ENCODE measurements at regions not wholly inside any gene's neighbourhood (a gene's known extent, or its start where the extent isn't known, plus 50 kb on each side); places are given as distances from the start of the nearest gene placed in this dataset.

GRCh38 chr5:38634568-38635369 lies 78.3 kb upstream of the LIFR start:
- ChIA-PET POLR2A (no interaction called here), CTCF (no interaction called here)
- H3K27ac ChIP-seq (ENCODE audit: insufficient read depth in 1 of 2, low read depth in 1 of 2, low read length in 2 of 2, poor library complexity in 1 of 2, severe bottlenecking in 2 of 2) = no peak overlapping the region
- H3K27me3 ChIP-seq (replicated peaks in 2 of 5; ENCODE audit: control insufficient read depth in 4 of 5, insufficient read depth in 5 of 5, low read length in 4 of 5) = peaks cover 0 to 5% (median 0%) of the 10 kb centered on the region in 5 experiments
- H3K4me1 ChIP-seq (ENCODE audit: control extremely low read depth in 1 of 4, control insufficient read depth in 4 of 4, insufficient read depth in 4 of 4, low read length in 3 of 4) = no peaks in the 10 kb centered on the region
- 30% methylated on average over 4 of the region's 4 CpGs for WGBS (ENCODE audit: insufficient coverage)
- H3K36me3 ChIP-seq (ENCODE audit: control insufficient read depth in 4 of 4, insufficient read depth in 4 of 4, low read length in 3 of 4) = no peaks in the 10 kb centered on the region
- no peak overlapping the region for H3K4me3 ChIP-seq (ENCODE audit: control insufficient read depth in 1 of 7, extremely low read depth in 1 of 7, insufficient read depth in 4 of 7, low read depth in 2 of 7, low read length in 6 of 7)
- peaks cover 0 to 12% (median 7%) of the 10 kb centered on the region in 5 experiments for H3K9me3 ChIP-seq (ENCODE audit: control extremely low read depth in 1 of 5, control insufficient read depth in 4 of 5, insufficient read depth in 2 of 5, low read depth in 1 of 5, low read length in 4 of 5)
- DNase-seq = no peak

- H3K36me3 ChIP-seq (ENCODE audit: control insufficient read depth in 4 of 4, insufficient read depth in 4 of 4, low read length in 3 of 4) = no peaks in the 10 kb centered on the region
- H3K4me3 ChIP-seq (ENCODE audit: control insufficient read depth in 1 of 7, extremely low read depth in 1 of 7, insufficient read depth in 4 of 7, low read depth in 2 of 7, low read length in 6 of 7) = no peak overlapping the region
- no peak overlapping the region for H3K27ac ChIP-seq (ENCODE audit: insufficient read depth in 1 of 2, low read depth in 1 of 2, low read length in 2 of 2, poor library complexity in 1 of 2, severe bottlenecking in 2 of 2)
- peaks cover 0 to 12% (median 7%) of the 10 kb centered on the region in 5 experiments for H3K9me3 ChIP-seq (ENCODE audit: control extremely low read depth in 1 of 5, control insufficient read depth in 4 of 5, insufficient read depth in 2 of 5, low read depth in 1 of 5, low read length in 4 of 5)
- ChIA-PET CTCF (no interaction called here), POLR2A (no interaction called here)
- peaks cover 0 to 13% (median 0%) of the 10 kb centered on the region in 5 experiments for H3K27me3 ChIP-seq (replicated peaks in 2 of 5; ENCODE audit: control insufficient read depth in 4 of 5, insufficient read depth in 5 of 5, low read length in 4 of 5)
- no peak for DNase-seq
- H3K4me1 ChIP-seq (ENCODE audit: control extremely low read depth in 1 of 4, control insufficient read depth in 4 of 4, insufficient read depth in 4 of 4, low read length in 3 of 4) = no peaks in the 10 kb centered on the region
- no CpG with 5 or more reads among the region's 4 CpGs for WGBS (ENCODE audit: insufficient coverage)
Observed at GRCh38 chr5:38636626-38637025, 80.2 kb upstream of the LIFR start.

GRCh38 chr5:38638656-38639055 lies 82.2 kb upstream of the LIFR start:
- Histone ChIP-seq H3K27me3 (replicated peaks in 2 of 5; ENCODE audit: control insufficient read depth in 4 of 5, insufficient read depth in 5 of 5, low read length in 4 of 5) (peaks cover 0 to 12% (median 0%) of the 10 kb centered on the region in 5 experiments), H3K4me3 (ENCODE audit: control insufficient read depth in 1 of 7, extremely low read depth in 1 of 7, insufficient read depth in 4 of 7, low read depth in 2 of 7, low read length in 6 of 7) (no peak overlapping the region), H3K4me1 (ENCODE audit: control extremely low read depth in 1 of 4, control insufficient read depth in 4 of 4, insufficient read depth in 4 of 4, low read length in 3 of 4) (no peaks in the 10 kb centered on the region), H3K27ac (ENCODE audit: insufficient read depth in 1 of 2, low read depth in 1 of 2, low read length in 2 of 2, poor library complexity in 1 of 2, severe bottlenecking in 2 of 2) (no peak overlapping the region), H3K36me3 (ENCODE audit: control insufficient read depth in 4 of 4, insufficient read depth in 4 of 4, low read length in 3 of 4) (no peaks in the 10 kb centered on the region), H3K9me3 (ENCODE audit: control extremely low read depth in 1 of 5, control insufficient read depth in 4 of 5, insufficient read depth in 2 of 5, low read depth in 1 of 5, low read length in 4 of 5) (no peaks in the 10 kb centered on the region)
- DNase-seq = no peak
- ChIA-PET CTCF (no interaction called here), POLR2A (no interaction called here)
- WGBS (ENCODE audit: insufficient coverage) = 95% methylated on average over 4 of the region's 5 CpGs

GRCh38 chr5:38639377-38640358 lies 83.2 kb upstream of the LIFR start:
- H3K27me3 ChIP-seq (replicated peaks in 2 of 5; ENCODE audit: control insufficient read depth in 4 of 5, insufficient read depth in 5 of 5, low read length in 4 of 5) = peaks cover 0 to 12% (median 0%) of the 10 kb centered on the region in 5 experiments
- POLR2A ChIA-PET = no interaction called here
- H3K36me3 ChIP-seq (ENCODE audit: control insufficient read depth in 4 of 4, insufficient read depth in 4 of 4, low read length in 3 of 4) = no peaks in the 10 kb centered on the region
- H3K4me3 ChIP-seq (ENCODE audit: control insufficient read depth in 1 of 7, extremely low read depth in 1 of 7, insufficient read depth in 4 of 7, low read depth in 2 of 7, low read length in 6 of 7) = no peak overlapping the region
- CTCF ChIA-PET = no interaction called here
- H3K4me1 ChIP-seq (ENCODE audit: control extremely low read depth in 1 of 4, control insufficient read depth in 4 of 4, insufficient read depth in 4 of 4, low read length in 3 of 4) = no peaks in the 10 kb centered on the region
- WGBS (ENCODE audit: insufficient coverage) = 90% methylated on average over 5 of the region's 6 CpGs
- no peak overlapping the region for H3K27ac ChIP-seq (ENCODE audit: insufficient read depth in 1 of 2, low read depth in 1 of 2, low read length in 2 of 2, poor library complexity in 1 of 2, severe bottlenecking in 2 of 2)
- H3K9me3 ChIP-seq (ENCODE audit: control extremely low read depth in 1 of 5, control insufficient read depth in 4 of 5, insufficient read depth in 2 of 5, low read depth in 1 of 5, low read length in 4 of 5) = peaks cover 0 to 2% (median 0%) of the 10 kb centered on the region in 5 experiments
- no peak for DNase-seq

GRCh38 chr5:38641003-38641402 lies 84.6 kb upstream of the LIFR start:
- CTCF ChIA-PET = no interaction called here
- no peak overlapping the region for H3K4me3 ChIP-seq (ENCODE audit: control insufficient read depth in 1 of 7, extremely low read depth in 1 of 7, insufficient read depth in 4 of 7, low read depth in 2 of 7, low read length in 6 of 7)
- no peak overlapping the region for H3K27ac ChIP-seq (ENCODE audit: insufficient read depth in 1 of 2, low read depth in 1 of 2, low read length in 2 of 2, poor library complexity in 1 of 2, severe bottlenecking in 2 of 2)
- 81% methylated on average over 3 of the region's 3 CpGs for WGBS (ENCODE audit: insufficient coverage)
- peaks cover 0 to 2% (median 0%) of the 10 kb centered on the region in 5 experiments for H3K9me3 ChIP-seq (ENCODE audit: control extremely low read depth in 1 of 5, control insufficient read depth in 4 of 5, insufficient read depth in 2 of 5, low read depth in 1 of 5, low read length in 4 of 5)
- no peaks in the 10 kb centered on the region for H3K4me1 ChIP-seq (ENCODE audit: control extremely low read depth in 1 of 4, control insufficient read depth in 4 of 4, insufficient read depth in 4 of 4, low read length in 3 of 4)
- POLR2A ChIA-PET = no interaction called here
- peaks cover 0 to 13% (median 0%) of the 10 kb centered on the region in 5 experiments for H3K27me3 ChIP-seq (replicated peaks in 2 of 5; ENCODE audit: control insufficient read depth in 4 of 5, insufficient read depth in 5 of 5, low read length in 4 of 5)
- no peak for DNase-seq
- H3K36me3 ChIP-seq (ENCODE audit: control insufficient read depth in 4 of 4, insufficient read depth in 4 of 4, low read length in 3 of 4) = no peaks in the 10 kb centered on the region

GRCh38 chr5:38642189-38642911 lies 85.9 kb upstream of the LIFR start:
- Histone ChIP-seq H3K4me1 (ENCODE audit: control extremely low read depth in 1 of 4, control insufficient read depth in 4 of 4, insufficient read depth in 4 of 4, low read length in 3 of 4) (no peaks in the 10 kb centered on the region), H3K4me3 (ENCODE audit: control insufficient read depth in 1 of 7, extremely low read depth in 1 of 7, insufficient read depth in 4 of 7, low read depth in 2 of 7, low read length in 6 of 7) (no peak overlapping the region), H3K36me3 (ENCODE audit: control insufficient read depth in 4 of 4, insufficient read depth in 4 of 4, low read length in 3 of 4) (no peaks in the 10 kb centered on the region), H3K27ac (ENCODE audit: insufficient read depth in 1 of 2, low read depth in 1 of 2, low read length in 2 of 2, poor library complexity in 1 of 2, severe bottlenecking in 2 of 2) (no peak overlapping the region), H3K27me3 (replicated peaks in 2 of 5; ENCODE audit: control insufficient read depth in 4 of 5, insufficient read depth in 5 of 5, low read length in 4 of 5) (peaks cover 0 to 13% (median 0%) of the 10 kb centered on the region in 5 experiments), H3K9me3 (ENCODE audit: control extremely low read depth in 1 of 5, control insufficient read depth in 4 of 5, insufficient read depth in 2 of 5, low read depth in 1 of 5, low read length in 4 of 5) (peaks cover 0 to 2% (median 0%) of the 10 kb centered on the region in 5 experiments)
- 78% methylated on average over 6 of the region's 7 CpGs for WGBS (ENCODE audit: insufficient coverage)
- no peak for DNase-seq
- CTCF ChIA-PET = no interaction called here
- POLR2A ChIA-PET = no interaction called here

Measured in common myeloid progenitor, CD34-positive (primary cell).